ENCODE measurements at regions not wholly inside any gene's neighbourhood (a gene's known extent, or its start where the extent isn't known, plus 50 kb on each side); places are given as distances from the start of the nearest gene placed in this dataset.
A peak's percentile ranks its signal among the peaks of the same experiment; 100 is the strongest.

DNA sequence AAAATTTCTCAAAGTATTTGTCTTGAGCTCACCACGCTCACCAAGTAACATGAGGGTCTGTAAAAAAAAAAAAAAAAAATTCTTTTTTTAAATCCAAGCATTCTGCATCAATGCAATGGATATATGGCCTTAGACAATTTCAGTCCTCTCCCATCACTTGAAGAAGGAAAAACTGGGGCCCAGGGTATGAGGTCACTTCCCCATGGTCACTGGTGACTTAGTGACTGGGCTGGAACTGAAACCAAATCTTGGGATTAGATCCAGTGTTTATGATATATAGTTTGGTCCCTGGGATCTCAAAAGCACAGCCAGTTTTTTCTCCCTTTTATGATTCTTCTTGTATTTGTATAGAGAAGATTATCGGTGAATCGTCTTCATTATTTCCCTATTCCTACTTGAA lies 477.9 kb upstream of the TNP1 start:
- Histone ChIP-seq H3K9me3 (no peaks in the 10 kb centered on the region), H3K4me1 (peaks cover 0 to 4% (median 0%) of the 10 kb centered on the region in 9 donors), H3K27ac (peak overlapping the region in 3 of 10 donors; percentile 2 to 48 (median 22)), H3K4me3 (no peak overlapping the region), H3K36me3 (no peaks in the 10 kb centered on the region), H3K27me3 (no peaks in the 10 kb centered on the region)
- DNase-seq (no peak), ATAC-seq (no peak)
- WGBS, 2 donors, result 96 to 98% methylated on average over 3 of the region's 3 CpGs
- TF ChIP-seq, protein P1, sequence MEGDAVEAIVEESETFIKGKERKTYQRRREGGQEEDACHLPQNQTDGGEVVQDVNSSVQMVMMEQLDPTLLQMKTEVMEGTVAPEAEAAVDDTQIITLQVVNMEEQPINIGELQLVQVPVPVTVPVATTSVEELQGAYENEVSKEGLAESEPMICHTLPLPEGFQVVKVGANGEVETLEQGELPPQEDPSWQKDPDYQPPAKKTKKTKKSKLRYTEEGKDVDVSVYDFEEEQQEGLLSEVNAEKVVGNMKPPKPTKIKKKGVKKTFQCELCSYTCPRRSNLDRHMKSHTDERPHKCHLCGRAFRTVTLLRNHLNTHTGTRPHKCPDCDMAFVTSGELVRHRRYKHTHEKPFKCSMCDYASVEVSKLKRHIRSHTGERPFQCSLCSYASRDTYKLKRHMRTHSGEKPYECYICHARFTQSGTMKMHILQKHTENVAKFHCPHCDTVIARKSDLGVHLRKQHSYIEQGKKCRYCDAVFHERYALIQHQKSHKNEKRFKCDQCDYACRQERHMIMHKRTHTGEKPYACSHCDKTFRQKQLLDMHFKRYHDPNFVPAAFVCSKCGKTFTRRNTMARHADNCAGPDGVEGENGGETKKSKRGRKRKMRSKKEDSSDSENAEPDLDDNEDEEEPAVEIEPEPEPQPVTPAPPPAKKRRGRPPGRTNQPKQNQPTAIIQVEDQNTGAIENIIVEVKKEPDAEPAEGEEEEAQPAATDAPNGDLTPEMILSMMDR (IDR thresholded peaks at IDR 0.05), result no peak
- intact Hi-C loops (cut with DNase I), result loop anchor here in 2 of 10 donors (10.0 kb wide), 2 partner anchors 97 to 123 kb away; no protein-coding TSS in a partner anchor

DNA sequence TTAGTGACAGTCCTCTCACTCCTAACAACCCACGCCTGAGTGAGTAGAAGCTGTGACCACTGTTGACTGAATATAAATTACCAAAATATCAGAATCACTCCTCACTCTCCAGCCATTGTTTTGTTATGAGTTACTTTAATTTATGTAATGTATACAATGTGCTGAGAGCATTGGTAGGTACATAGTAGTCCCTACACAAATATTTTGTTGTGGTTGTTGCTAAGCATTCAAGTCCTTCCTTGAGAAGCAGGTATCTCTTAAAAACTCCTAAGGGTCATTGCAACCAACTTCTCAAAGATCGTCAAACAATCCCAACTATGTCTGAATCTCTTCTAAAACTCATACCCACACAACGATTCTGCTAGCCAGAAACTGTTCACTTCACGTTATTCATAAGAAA lies 476.8 kb upstream of the TNP1 start:
- no peaks in the 10 kb centered on the region for H3K9me3 ChIP-seq
- TF ChIP-seq, protein P1 (IDR thresholded peaks at IDR 0.05), result no peak
- intact Hi-C loops (cut with DNase I), result loop anchor here in 2 of 10 donors (10.0 kb wide), 2 partner anchors 98 to 122 kb away; no protein-coding TSS in a partner anchor

DNA sequence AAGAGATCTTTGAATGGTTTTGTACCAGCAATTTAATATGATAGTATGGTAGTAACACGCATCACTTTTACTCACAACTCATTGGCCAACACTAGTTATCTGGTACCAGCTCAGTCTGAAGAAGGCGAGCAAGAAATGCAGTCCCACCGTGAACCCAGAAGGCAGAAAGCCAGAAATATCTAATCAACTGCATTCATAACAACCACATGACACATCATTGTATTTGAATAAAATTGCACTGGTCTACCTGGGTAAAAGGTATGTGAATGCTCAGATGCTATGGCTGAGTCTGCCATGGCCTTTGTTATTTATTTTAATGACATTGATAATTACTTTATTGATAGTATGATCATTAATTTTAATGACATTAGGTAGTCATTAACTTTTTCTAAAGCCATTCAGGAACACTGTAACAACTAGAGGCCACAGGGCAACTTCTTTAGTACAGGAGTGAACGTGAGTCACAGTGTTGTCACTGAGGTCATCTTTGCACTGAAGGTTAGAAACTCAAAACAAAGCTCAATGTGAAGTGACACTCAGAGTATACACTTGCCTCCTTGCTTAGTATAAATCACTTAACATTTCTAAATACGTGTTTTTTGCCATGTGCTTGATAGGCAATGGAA lies 475.6 kb upstream of the TNP1 start:
- TF ChIP-seq, protein P1 (IDR thresholded peaks at IDR 0.05), result no peak
- Histone ChIP-seq H3K4me1 (peaks cover 3 to 20% (median 6%) of the 10 kb centered on the region in 9 donors), H3K27me3 (no peaks in the 10 kb centered on the region), H3K9me3 (no peaks in the 10 kb centered on the region), H3K36me3 (no peaks in the 10 kb centered on the region), H3K4me3 (no peak overlapping the region), H3K27ac (no peak overlapping the region)
- DNase-seq (no peak), ATAC-seq (no peak)
- 88 to 91% methylated on average over 5 of the region's 5 CpGs for WGBS, 2 donors
- intact Hi-C loops (cut with DNase I), result loop anchor here in 2 of 10 donors (10.0 kb wide), 2 partner anchors 99 to 121 kb away; no protein-coding TSS in a partner anchor

More for the DNA sequence above, 476.8 kb upstream of the TNP1 start:
- DNase-seq, result no peak
- Histone ChIP-seq H3K4me3 (no peak overlapping the region), H3K27me3 (no peaks in the 10 kb centered on the region), H3K4me1 (peaks cover 0 to 12% (median 3%) of the 10 kb centered on the region in 9 donors), H3K27ac (no peak overlapping the region), H3K36me3 (no peaks in the 10 kb centered on the region)
- no peak for ATAC-seq
- 93 to 94% methylated on average over 4 of the region's 4 CpGs for WGBS, 2 donors

DNA sequence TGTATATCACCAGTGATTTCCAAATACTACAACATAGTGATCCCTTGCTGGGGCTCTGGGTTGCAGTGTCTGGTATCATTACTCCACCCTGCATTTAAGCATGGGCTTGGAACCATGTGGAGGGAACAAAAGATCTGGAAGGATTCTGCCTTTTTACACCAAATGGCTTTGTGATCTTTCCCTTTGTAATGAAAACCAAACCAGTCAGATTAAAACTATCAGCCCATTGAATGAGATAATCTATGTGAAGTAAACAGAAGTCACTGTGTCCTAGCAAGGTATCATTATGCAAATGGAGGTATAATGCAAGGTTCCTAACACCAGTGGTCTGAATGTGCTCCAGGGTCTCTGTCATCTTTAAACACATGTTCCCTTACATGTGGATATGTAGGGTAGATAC lies 474.7 kb upstream of the TNP1 start:
- ATAC-seq (no peak), DNase-seq (no peak)
- no peak overlapping the region for H3K4me3 ChIP-seq
- H3K27me3 ChIP-seq, result no peaks in the 10 kb centered on the region
- no peaks in the 10 kb centered on the region for H3K9me3 ChIP-seq
- no peaks in the 10 kb centered on the region for H3K36me3 ChIP-seq
- TF ChIP-seq, protein P1 (IDR thresholded peaks at IDR 0.05), result no peak
- intact Hi-C loops (cut with DNase I), result loop anchor here in 2 of 10 donors (10.0 kb wide), 2 partner anchors 100 to 120 kb away; no protein-coding TSS in a partner anchor
- H3K4me1 ChIP-seq, result peaks cover 3 to 20% (median 6%) of the 10 kb centered on the region in 9 donors
- H3K27ac ChIP-seq, result no peak overlapping the region
